ENCODE measurements at regions not wholly inside any gene's neighbourhood (a gene's known extent, or its start where the extent isn't known, plus 50 kb on each side); places are given as distances from the start of the nearest gene placed in this dataset.

GRCh38 chr5:166317425-166317824 lies 1974.0 kb upstream of the WWC1 start:
- POLR2A ChIA-PET = no interaction called here
- no TSS peak for BruUV-seq (replicated peaks)
- DNase-seq (ENCODE audit: low spot score) (no peak), FAIRE-seq (no peak), ATAC-seq (no peak)
- Histone ChIP-seq H3K27ac (ENCODE audit: extremely low read length, insufficient read depth, low read length) (no peak overlapping the region), H2AFZ (ENCODE audit: low read length) (no peak overlapping the region), H3K4me2 (ENCODE audit: low read depth, low read length) (no peak overlapping the region), H3K36me3 (replicated peaks in 1 of 2; ENCODE audit: control insufficient read depth in 1 of 2, insufficient read depth in 2 of 2, low read length in 2 of 2) (no peaks in the 10 kb centered on the region), H4K20me1 (ENCODE audit: insufficient read depth, low read length) (no peaks in the 10 kb centered on the region), H3K9me3 (ENCODE audit: low read length) (peaks cover 94% of the 10 kb centered on the region), H3K4me3 (replicated peaks in 1 of 3; ENCODE audit: insufficient read depth in 1 of 3, low read depth in 2 of 3, low read length in 3 of 3) (no peak overlapping the region), H3K27me3 (ENCODE audit: control insufficient read depth in 1 of 2, insufficient read depth in 2 of 2, low read length in 2 of 2) (no peaks in the 10 kb centered on the region; a peak in 1 of 5 replicates), H3K79me2 (ENCODE audit: insufficient read depth, low read length) (no peaks in the 10 kb centered on the region), H3K9ac (ENCODE audit: insufficient read depth, low read depth, low read length) (no peak overlapping the region), H3K4me1 (ENCODE audit: insufficient read depth, low read length) (no peaks in the 10 kb centered on the region)
- intact Hi-C loops (cut with micrococcal nuclease; ENCODE audit: unreplicated experiment) = no loop called here
- in situ Hi-C loops (cut with HindIII; ENCODE audit: extremely low pct_ligation_motif_present, low pct_unique_long_range_greater_than_20kb) = no loop called here
- CTCF ChIA-PET (ENCODE audit: low intra/inter-chr PET ratio, low total read pairs) = no interaction called here
- TF ChIP-seq PREB (CRISPR knock-in tag; IDR thresholded peaks at IDR 0.05) (no peak), ARID3A (IDR thresholded peaks at IDR 0.05; ENCODE audit: low read depth, low read length) (no peak), ZNF766 (CRISPR knock-in tag; IDR thresholded peaks at IDR 0.05; ENCODE audit: borderline replicate concordance) (no peak), SRY (CRISPR knock-in tag; IDR thresholded peaks at IDR 0.05) (no peak), FIP1L1 (IDR thresholded peaks at IDR 0.05; ENCODE audit: borderline replicate concordance, insufficient read depth, low read depth, low read length) (no peak)
- WGBS (ENCODE audit: low lambda C conversion rate) = 6% methylated on average over 6 of the region's 7 CpGs

GRCh38 chr5:166320920-166321480 lies 1970.4 kb upstream of the WWC1 start:
- H4K20me1 ChIP-seq (ENCODE audit: insufficient read depth, low read length) = no peaks in the 10 kb centered on the region
- no peaks in the 10 kb centered on the region for H3K4me1 ChIP-seq (ENCODE audit: insufficient read depth, low read length)
- H3K79me2 ChIP-seq (ENCODE audit: insufficient read depth, low read length) = no peaks in the 10 kb centered on the region
- no TSS peak for BruUV-seq (replicated peaks)
- TF ChIP-seq ZNF292 (CRISPR knock-in tag; IDR thresholded peaks at IDR 0.05; ENCODE audit: borderline replicate concordance, low read depth) (no peak), SRY (CRISPR knock-in tag; IDR thresholded peaks at IDR 0.05) (no peak), MAFG (CRISPR knock-in tag; IDR thresholded peaks at IDR 0.05) (no peak)
- CTCF ChIA-PET (ENCODE audit: low intra/inter-chr PET ratio, low total read pairs) = no interaction called here
- no peak overlapping the region for H3K4me2 ChIP-seq (ENCODE audit: low read depth, low read length)
- no peaks in the 10 kb centered on the region for H3K36me3 ChIP-seq (replicated peaks in 1 of 2; ENCODE audit: control insufficient read depth in 1 of 2, insufficient read depth in 2 of 2, low read length in 2 of 2)
- H3K27ac ChIP-seq (ENCODE audit: extremely low read length, insufficient read depth, low read length) = no peak overlapping the region
- H3K9ac ChIP-seq (ENCODE audit: insufficient read depth, low read depth, low read length) = no peak overlapping the region
- H3K4me3 ChIP-seq (replicated peaks in 1 of 3; ENCODE audit: insufficient read depth in 1 of 3, low read depth in 2 of 3, low read length in 3 of 3) = no peak overlapping the region
- no peaks in the 10 kb centered on the region; a peak in 1 of 5 replicates for H3K27me3 ChIP-seq (ENCODE audit: control insufficient read depth in 1 of 2, insufficient read depth in 2 of 2, low read length in 2 of 2)
- intact Hi-C loops (cut with micrococcal nuclease; ENCODE audit: unreplicated experiment) = no loop called here
- in situ Hi-C loops (cut with HindIII; ENCODE audit: extremely low pct_ligation_motif_present, low pct_unique_long_range_greater_than_20kb) = no loop called here
- DNase-seq (ENCODE audit: low spot score) (no peak), FAIRE-seq (no peak), ATAC-seq (no peak)
- POLR2A ChIA-PET = no interaction called here
- 26% methylated on average over 6 of the region's 6 CpGs for WGBS (ENCODE audit: low lambda C conversion rate)
- H3K9me3 ChIP-seq (ENCODE audit: low read length) = peaks cover 92% of the 10 kb centered on the region
- H2AFZ ChIP-seq (ENCODE audit: low read length) = no peak overlapping the region
